GM19395 (cell line): ENCODE measurements at regions not wholly inside any gene's neighbourhood (a gene's known extent, or its start where the extent isn't known, plus 50 kb on each side); places are given as distances from the start of the nearest gene placed in this dataset.
"Not testable (repeated sequence)": the region's sequence is repeated elsewhere in the genome, so short reads cannot be mapped to it uniquely, and the experiment has no call there.

Source experiments
- ATAC-seq: cut with Tn5 transposase; IDR thresholded peaks from one replicate; pipeline ENCODE4 v1.9.1; 2021; ENCODE audit warnings: mild to moderate bottlenecking, moderate library complexity; ENCODE audit not compliant: unreplicated experiment

- ATAC-seq, result no peak
Observed at GRCh38 chr2:194345347-194345746, 1311.7 kb upstream of the SLC39A10 start.

GRCh38 chr2:194343167-194343566 is 1313.9 kb upstream of the SLC39A10 start:
- no peak for ATAC-seq

DNA sequence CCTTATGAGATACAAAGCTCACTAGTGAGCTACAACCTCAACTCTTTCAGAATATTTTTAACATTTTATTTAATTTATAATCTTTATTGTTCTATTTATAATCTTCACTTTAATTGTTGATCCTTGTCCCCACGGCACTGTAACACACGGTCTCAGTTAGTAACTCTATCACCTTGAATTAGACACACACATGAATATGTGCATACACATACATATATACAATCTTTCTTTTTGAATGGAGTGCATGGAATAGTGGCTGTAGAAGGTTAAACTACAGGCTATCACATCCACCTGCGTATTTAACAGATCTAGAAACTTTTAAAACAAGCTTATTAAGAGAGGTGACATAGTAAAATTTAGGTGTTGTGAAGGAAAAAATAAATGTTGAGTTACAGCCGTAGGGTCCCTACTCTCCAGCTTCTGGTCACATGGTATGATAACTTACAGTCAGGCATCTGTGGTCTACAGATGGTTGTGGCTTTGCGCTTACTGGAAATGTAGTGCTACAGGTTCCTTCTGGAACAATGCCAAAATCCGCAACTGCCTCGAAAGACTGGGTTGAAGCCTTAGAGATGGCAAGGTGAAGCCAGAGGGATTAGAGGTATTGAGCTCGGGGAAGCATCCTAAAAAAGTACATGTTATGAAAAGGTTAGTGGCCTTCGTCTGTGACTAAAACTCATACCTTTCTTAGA is 1324.1 kb upstream of the SLC39A10 start:
- no peak for ATAC-seq

DNA sequence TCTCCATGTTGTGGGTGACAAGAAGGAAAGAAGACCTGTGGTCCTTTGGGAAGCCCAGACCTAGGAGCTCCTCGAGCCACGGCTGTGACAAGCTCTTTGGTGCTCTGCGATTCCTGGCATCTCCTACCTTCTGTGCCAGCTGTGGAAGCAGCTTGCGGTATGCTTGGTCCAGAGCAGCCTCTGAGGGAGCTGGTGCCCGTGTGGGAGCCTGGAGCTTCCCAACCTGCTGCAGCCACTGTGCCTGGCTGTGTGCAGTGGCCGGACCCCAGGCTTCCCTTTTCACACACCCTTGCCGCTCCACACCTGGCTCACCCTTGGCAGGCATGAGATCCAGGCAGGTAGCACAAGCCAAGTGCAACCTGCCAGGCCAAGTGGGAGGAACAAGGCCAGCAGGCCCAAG is 1328.6 kb upstream of the SLC39A10 start:
- no peak for ATAC-seq

GRCh38 chr2:194327196-194327888 is 1329.7 kb upstream of the SLC39A10 start:
- no peak for ATAC-seq

- no peak for ATAC-seq
Observed at GRCh38 chr2:194323740-194324139, 1333.3 kb upstream of the SLC39A10 start.

GRCh38 chr2:194320520-194320919 is 1336.5 kb upstream of the SLC39A10 start:
- no peak for ATAC-seq

DNA sequence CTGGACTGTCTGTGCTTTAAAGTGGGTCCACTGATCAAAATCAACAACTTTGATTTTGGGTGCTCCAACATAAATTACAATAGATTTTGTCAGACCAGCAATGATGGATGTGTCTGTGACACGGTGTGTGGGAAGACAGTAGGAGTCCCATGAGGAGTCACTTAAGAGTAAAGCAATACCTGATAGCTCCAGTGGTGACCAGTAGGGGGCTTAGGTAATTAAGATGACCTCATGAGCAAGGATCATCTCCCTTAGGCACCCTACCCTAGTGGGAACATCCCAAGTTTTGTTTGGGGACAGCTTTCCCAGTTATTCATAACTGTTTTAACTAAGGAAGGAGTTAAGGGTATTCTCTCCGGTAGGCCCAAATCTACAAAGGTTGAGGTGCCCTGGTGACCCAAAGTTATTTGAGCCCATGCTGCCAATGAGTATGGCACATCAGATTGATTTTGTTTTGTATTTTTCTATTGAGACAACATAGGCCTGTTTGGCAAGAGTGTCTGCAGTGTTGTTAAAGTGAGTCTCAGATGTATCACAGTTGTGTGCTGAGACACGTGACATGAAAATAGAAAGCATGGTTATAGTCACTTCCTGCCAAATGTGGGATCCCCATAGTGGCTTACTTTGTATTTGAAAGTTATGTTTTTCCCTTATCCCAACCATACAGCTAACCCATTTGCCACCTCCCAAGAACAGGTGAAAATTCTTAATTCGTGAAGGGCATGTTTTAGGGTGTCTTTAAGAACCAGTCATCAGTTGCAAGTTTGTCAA is 1337.6 kb upstream of the SLC39A10 start:
- ATAC-seq, result peak; percentile 66

DNA sequence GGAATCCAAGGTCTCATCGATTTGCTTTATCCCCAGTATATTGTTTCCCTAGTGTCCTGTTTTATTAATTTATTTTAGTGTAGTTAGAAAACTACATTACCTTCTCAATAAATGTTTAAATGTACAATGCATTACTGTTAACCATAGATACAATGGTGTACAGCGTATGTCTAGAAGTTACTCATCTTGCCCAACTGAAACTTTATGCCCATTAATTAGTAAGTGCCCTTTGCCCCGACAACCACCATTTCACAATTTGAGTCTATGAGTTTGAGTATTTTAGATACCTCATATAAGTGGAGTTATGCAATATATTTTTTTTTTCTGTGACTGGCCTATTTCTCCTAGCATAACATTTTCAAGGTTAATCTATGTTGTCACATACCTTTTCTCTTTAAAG is 1343.0 kb upstream of the SLC39A10 start:
- ATAC-seq, result no peak

- no peak for ATAC-seq
Observed at GRCh38 chr2:194304191-194304590, 1352.8 kb upstream of the SLC39A10 start.

DNA sequence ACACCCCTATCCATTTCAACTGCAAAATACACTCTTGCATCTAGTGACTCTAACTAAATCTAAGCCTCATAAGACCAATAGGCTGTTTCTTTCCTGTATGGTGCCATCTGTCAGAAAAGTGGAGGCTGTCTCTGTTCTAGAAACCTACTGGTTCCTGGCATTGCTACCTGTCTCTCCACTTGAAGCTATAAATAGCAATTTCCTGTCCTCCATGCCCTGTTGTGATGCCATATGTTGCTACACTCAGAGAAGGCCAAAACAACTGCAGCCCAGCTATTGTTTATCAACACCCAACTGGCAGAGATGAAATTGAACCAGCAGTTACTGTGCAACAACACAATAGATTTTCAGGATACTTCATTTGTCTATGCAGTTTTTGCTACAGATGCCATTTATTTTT is 1355.1 kb upstream of the SLC39A10 start:
- ATAC-seq, result no peak

DNA sequence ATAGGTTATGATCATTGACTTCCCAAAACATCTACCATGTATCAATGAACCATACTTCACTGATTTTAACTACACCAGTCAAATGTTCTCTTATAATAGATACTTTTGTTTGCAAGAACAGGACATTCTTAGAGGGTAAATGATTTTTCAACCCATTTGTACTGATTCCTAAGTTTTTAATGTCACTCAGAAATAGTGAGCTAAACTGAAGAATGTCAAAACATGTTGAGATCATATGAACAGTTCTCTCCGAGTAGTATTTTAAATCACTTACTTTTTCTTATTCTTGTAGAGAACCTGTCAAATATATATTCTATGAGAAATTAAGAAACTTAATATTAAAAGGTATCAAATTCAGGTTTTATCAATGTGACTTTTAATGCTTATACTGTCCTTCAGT is 1362.9 kb upstream of the SLC39A10 start:
- no peak for ATAC-seq

- ATAC-seq, result no peak
Observed at GRCh38 chr2:194291104-194291503, 1365.9 kb upstream of the SLC39A10 start.

DNA sequence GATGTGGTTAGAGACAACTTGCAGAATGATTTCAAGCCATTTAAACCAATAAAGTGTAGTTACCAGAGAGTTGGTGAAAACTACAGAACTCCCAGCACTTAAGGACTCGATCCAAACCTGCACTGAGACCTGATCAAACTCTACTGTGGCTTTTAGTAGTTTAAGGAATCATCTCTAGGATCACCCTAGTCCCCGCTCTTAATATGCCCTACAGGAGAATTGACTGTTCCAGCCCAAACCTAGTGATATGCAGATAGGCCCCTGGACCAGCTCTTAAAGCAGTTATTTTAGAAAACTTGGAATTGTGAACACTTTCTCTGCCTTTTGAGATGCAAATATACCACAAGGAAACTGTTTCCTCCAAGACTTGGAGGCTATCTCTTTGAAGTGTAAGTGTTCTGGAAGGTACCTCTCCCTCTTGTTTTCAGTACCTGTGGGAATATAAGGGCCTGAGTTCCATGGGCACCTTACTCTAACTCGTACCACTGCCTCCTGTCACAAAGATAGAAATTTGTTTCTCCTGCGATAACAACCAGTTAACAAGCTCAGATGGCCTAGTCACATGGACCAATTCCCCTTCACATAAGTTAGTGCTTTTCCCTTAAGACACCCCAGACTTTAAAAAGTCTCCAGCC is 1367.2 kb upstream of the SLC39A10 start:
- no peak for ATAC-seq

DNA sequence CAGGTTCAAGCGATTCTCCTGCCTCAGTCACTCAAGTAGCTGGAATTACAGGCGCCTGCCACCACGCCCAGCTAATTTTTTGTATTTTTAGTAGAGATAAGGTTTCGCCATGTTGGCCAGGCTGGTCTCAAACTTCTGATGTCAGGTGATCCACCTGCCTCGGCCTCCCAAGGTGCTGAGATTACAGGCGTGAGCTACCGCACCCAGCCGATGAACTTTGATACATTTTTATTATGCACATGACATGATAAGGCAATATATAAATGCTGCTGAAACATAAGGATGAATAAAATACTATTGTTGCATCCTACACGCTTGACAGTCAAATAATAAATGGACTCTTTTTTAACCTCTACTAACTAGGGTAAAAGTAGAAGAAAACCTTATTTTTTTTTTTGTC is 1380.4 kb upstream of the SLC39A10 start:
- ATAC-seq, result not testable (repeated sequence)

DNA sequence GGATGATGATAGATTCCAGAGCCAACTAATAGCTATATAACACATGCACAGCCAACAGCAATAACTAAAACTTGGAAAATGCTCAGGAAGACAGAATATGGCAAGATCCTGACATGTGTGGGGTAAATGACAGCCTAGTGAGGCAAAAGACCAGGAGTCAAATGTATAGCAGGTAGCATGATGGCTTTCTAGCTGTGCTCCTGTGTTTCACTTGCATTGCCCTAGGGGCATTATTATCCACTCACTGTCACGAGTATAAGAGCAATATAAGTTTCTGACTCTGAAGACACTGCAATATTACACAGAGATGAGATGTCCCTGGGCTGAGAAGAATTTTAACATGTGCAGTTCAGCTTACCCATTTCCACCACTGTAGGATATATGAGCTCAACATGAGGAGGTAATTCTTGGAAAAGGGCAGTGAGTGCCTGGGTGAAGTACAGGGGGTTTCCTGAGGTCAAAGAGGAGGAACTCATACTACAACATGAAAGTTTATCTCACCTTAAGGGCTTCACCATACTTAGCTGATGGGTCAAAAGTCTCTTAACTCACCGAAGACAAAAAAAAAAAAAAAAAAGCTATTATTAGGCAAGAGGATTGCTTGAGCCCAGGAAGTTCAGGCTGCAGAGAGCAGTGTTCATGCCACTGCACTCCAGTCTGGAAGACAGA is 1385.6 kb upstream of the SLC39A10 start:
- no peak for ATAC-seq

DNA sequence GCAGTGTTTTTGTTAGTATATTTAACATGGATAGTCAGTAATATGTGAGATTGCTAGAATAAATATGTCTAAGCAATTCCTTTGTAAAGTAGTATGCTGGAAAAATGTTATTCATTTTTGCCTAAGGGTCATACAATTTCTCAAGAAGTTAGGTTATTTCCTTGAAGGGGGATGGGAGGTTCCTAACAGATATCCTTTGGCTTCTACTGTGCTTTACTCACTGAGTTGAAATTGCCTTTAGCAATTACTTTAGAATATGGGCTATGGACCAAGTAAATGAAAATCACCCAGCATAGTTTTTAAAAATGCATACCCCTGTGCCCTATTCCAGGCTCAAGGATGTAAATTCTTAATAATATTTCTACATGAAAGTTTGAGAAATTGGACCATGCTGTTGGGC is 1386.4 kb upstream of the SLC39A10 start:
- no peak for ATAC-seq

- no peak for ATAC-seq
Observed at GRCh38 chr2:194264586-194264985, 1392.4 kb upstream of the SLC39A10 start.

- no peak for ATAC-seq
Observed at GRCh38 chr2:194260185-194260584, 1396.8 kb upstream of the SLC39A10 start.

DNA sequence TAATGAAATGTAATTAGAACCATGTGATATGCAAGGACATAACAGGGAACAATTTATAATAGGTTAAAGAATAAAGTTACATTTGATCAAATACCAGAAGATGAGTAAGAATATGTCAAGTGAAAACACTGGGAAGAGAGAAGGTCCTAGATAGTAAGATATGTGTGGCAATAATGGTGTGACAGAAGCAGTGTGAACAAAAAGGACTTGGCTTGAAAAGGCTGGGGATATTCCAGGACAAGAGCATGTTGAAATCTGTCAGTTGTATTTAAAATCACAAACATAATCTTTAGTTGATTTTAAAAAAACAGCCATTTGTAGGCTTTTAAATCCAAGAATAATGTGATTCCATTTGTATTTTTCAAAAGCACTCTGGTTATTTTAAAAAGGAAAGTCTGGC is 1399.9 kb upstream of the SLC39A10 start:
- no peak for ATAC-seq
